HG02840 (cell line): ENCODE measurements at regions not wholly inside any gene's neighbourhood (a gene's known extent, or its start where the extent isn't known, plus 50 kb on each side); places are given as distances from the start of the nearest gene placed in this dataset.

Experiments used
- ATAC-seq: cut with Tn5 transposase; IDR thresholded peaks from one replicate; pipeline ENCODE4 v1.9.1; 2021; ENCODE audit warnings: mild to moderate bottlenecking, moderate library complexity, moderate number of reproducible peaks; ENCODE audit not compliant: unreplicated experiment, low FRiP score

DNA sequence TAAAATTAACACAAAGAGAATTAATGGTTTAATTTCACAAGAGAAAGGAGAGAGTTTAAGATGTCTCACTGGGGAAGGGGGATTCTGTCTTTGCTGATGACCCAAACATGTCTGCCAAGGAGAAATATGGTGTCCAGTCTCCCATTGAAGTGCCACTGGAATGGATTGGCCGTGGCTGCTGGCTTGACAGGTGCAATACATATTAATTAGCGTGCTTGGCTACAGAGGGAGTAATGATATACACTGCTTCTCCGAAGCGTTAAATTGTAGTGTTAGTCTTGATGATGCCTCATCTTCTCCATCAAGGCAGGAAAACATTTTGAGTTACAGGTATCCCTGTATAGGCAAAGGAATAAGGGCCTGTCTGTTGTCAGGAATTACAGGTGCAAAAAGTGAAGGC, 393.4 kb upstream of the TMPO start:
- no peak for ATAC-seq

GRCh38 chr12:98123021-98123461, 392.3 kb upstream of the TMPO start:
- ATAC-seq, result no peak

GRCh38 chr12:98126637-98127335, 388.6 kb upstream of the TMPO start:
- no peak for ATAC-seq

- ATAC-seq, result no peak
Measured at GRCh38 chr12:98127336-98127679, 388.1 kb upstream of the TMPO start.

GRCh38 chr12:98127854-98128253, 387.5 kb upstream of the TMPO start:
- ATAC-seq, result no peak

DNA sequence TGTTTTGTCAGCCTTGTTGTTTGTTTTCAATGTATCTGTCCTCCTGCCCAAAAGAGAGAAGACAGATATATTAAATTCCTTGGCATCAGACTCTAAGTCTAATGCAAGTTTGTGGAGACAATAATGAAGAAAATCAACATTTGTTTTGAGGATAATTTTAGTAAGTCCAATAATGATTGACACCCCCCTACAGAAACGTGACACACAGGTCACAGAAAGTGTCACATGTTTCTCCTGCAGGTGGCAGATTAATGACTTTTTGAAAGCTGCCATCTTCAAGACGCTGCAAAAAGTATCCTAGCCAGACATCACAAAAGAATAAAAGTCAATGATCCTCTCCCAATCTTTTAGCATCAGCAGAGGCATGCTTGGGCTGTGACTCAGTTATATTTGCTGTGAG, 378.8 kb upstream of the TMPO start:
- no peak for ATAC-seq

GRCh38 chr12:98137278-98137677, 378.1 kb upstream of the TMPO start:
- ATAC-seq, result no peak

GRCh38 chr12:98144953-98145352, 370.4 kb upstream of the TMPO start:
- ATAC-seq, result no peak

GRCh38 chr12:98146043-98146442, 369.3 kb upstream of the TMPO start:
- no peak for ATAC-seq

DNA sequence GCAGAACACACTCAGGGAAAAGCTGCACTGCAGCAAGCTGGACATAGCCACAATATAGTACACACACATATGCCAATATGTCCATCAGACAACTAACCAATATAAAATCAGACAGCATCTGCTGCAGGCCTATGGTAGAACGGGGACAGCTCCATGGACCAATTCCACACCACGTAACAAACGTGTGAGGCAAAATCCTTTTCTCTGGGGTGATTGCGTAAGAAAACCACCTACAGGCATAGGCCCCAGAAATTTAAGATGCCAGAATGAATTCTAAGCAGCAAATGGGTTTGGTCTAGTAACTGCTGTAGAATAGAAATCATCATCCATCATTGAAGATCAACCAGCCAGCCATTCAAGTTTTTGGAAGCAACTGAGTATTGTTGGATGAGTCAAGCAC, 368.9 kb upstream of the TMPO start:
- ATAC-seq, result no peak

- ATAC-seq, result no peak
Measured at GRCh38 chr12:98149270-98149669, 366.1 kb upstream of the TMPO start.

DNA sequence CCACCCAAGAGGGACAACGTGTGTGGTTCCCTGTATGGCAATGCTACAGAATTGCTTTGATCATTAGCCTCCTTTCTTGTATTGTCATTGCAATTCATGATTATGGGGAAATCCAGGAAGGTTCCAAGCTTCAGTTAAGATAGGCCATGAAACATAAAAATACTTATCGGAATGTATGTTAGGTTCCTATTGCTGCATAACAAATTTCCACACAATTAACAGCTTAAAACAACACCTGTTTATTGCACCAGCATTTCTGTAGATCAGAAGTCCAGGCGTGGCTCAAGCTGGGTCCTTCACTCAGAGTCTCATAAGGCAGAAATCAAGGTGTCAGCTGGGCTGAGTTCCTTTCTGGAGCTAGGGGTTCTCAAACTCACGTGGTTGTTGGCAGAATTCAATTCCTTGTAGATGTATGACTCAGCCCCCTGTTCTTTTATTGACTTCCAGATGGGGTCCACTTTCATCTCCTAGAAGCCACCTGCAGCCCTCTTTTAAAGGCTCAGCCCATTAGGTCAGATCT, 365.6 kb upstream of the TMPO start:
- ATAC-seq, result no peak

DNA sequence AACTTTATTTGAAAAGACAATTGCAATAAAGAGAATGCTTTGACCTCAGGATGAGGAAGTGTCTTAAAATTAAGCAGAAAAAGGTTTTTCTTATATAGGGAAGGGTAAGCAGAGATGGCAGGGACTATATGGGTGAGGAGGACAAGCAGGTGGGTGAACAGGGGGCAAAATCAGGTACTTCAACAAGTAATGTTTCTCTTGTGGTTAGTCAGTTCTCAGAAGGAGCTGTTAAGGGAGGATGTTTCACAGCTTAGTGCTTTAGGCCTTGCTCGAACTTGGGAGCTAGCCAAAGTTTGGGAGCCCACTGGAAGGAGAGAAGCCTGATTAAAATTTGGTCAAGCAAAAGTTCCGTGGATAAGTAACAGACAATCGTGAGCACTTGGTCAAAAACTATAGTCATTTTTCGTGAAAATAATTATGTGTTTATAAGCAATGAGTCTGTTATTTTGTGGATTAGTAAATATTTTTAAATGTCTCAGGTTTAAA, 364.2 kb upstream of the TMPO start:
- no peak for ATAC-seq

DNA sequence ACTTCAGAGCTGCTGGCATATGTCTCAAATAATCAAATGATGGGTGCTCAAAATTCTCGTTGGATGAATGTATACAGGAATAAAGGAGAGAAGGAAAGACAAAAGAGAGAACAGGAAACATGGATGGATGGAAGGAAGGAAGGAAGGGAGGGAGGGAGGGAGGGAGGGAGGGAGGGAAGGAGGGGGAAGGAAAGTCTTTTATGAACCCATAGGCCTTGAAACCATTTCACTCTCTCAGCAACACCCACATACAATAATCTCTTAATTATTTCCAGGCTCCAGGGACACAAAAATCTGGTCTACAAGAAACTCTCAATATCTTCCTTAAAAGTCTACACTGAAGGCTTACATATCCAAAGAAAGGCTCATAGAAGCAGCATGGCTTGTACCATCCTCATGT, 363.4 kb upstream of the TMPO start:
- no peak for ATAC-seq

- no peak for ATAC-seq
Measured at GRCh38 chr12:98154850-98155249, 360.5 kb upstream of the TMPO start.

- ATAC-seq, result no peak
Measured at GRCh38 chr12:98156697-98157096, 358.7 kb upstream of the TMPO start.

DNA sequence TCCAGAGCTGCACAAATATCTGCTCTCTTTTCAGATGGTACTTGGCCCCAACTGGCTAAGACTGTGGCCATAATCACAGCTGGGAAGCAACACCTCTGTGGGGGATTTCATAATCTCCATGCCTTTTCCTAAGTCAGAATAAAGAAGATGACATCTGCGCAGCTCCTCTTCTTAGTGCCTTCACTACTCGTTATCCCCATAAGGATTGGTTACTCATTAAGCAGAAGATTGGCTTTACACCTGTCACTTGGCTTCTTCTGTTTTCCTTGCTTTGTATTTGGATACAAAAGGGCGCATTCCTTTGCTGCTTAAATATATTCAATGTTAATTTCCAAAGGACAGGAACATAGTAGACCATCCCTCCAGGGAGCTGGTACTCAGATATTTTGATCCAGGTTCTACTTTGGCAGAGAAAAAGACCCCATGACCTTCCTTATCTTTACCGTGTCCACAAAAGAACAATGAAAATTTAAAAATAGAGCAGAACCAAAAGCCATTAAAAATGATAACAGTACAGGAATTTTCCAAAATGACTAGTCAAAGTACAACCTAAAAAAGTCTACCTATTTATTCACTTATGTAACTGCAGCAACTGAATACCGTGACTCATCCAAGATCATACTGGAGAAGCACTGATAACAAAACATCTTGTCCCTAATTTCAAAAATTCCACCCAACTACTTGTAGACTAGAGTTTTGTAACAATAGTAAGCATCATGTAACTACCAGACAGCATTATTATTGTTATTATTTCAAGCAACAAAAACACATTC, 352.3 kb upstream of the TMPO start:
- ATAC-seq, result no peak

DNA sequence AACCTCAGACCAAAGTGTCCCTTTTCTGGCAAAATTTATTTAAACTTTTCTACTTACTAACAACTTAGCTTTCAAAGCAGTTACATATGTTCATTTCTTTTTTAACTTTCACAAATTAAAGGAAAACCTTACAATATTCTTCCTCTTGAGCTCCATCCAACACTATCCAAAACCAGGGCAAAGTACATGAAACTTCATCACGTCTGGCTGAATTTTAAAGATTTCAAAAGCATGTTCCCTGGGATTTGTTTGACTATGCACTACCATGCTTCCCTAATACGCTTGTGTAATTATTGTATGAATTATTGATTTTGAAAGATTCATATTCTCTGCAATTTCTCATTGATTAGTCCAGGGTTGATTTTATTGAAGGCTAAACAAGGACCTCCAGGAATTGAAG, 343.1 kb upstream of the TMPO start:
- no peak for ATAC-seq

DNA sequence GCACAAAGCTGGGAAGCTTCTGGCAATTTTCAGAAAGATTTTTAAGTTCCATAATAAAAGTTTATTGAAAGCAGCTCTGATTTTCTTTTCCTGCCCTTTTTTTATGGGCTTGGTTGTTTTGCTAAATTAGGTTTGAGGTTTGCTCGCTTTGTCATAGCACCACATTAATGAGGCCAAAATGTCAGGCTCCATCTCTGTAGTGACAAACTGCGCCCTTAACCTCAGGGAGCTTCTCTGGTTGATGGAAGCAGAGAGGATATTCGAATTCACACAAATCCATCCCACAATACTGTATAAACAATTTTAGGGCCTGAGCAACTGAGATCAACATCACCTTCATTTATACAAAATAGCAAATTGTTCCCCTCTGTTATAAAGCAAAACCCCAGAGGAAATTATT, 342.6 kb upstream of the TMPO start:
- no peak for ATAC-seq

GRCh38 chr12:98173773-98174427, 341.5 kb upstream of the TMPO start:
- ATAC-seq, result no peak

DNA sequence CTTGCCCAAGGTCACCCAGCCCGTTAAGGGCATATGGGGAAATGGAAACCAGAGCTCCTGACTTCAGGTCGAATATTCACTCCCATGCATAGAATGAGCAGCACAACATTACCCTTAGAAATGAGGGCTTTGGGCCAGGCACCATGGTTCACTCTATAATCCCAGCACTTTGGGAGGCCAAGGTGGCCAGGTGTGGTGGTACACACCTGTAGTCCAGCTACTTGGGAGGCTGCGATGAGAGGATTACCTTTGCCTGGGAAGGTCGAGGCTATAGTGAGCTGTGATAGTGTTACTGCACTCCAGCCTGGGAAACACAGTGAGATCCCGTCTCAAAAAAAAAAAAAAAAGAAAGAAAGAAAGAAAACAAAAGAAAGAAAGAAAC, 341.0 kb upstream of the TMPO start:
- no peak for ATAC-seq
